Neural progenitor cell (in vitro differentiated cells): ENCODE measurements at regions not wholly inside any gene's neighbourhood (a gene's known extent, or its start where the extent isn't known, plus 50 kb on each side); places are given as distances from the start of the nearest gene placed in this dataset.

Experiments used
- EZH2 ChIP-seq: fragments of 200-600 bp; sonication (generic); IDR thresholded peaks from 2 replicates; pipeline ENCODE4 v1.6.1; 2017; ENCODE audit warnings: antibody characterized with exemption, mild to moderate bottlenecking, moderate library complexity
- EZH2phosphoT487 ChIP-seq: fragments of 200-600 bp; sonication (generic); IDR thresholded peaks from 2 replicates; pipeline ENCODE4 v1.6.1; 2017; ENCODE audit warnings: antibody characterized with exemption
- TF ChIP-seq, protein P1 (sequence below): fragments of 200-600 bp; sonication (generic); IDR thresholded peaks from 2 replicates; pipeline ENCODE4 v1.5.1; 2017; ENCODE audit warnings: antibody characterized with exemption, mild to moderate bottlenecking

DNA sequence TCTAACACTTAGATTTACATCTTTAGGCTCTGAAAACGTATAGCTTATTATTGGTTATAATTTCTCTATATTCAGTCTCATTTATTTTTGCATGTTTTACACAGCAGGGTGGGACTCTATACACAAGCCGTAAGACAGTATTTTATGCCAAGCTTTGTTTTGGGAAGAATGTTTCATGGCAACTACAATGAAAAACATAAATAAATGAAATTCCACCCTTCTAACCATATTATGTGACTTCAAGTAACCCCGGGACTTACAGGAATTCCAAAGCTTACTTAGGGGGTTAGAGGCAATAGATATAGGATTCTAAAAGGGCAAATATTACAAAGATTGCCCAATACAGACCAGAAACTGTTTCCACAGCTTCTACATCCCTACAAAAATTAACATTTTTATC is 370.9 kb downstream of the PRR32 start:
- TF ChIP-seq, protein P1, sequence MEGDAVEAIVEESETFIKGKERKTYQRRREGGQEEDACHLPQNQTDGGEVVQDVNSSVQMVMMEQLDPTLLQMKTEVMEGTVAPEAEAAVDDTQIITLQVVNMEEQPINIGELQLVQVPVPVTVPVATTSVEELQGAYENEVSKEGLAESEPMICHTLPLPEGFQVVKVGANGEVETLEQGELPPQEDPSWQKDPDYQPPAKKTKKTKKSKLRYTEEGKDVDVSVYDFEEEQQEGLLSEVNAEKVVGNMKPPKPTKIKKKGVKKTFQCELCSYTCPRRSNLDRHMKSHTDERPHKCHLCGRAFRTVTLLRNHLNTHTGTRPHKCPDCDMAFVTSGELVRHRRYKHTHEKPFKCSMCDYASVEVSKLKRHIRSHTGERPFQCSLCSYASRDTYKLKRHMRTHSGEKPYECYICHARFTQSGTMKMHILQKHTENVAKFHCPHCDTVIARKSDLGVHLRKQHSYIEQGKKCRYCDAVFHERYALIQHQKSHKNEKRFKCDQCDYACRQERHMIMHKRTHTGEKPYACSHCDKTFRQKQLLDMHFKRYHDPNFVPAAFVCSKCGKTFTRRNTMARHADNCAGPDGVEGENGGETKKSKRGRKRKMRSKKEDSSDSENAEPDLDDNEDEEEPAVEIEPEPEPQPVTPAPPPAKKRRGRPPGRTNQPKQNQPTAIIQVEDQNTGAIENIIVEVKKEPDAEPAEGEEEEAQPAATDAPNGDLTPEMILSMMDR: no peak
- TF ChIP-seq EZH2phosphoT487: no peak
- no peak for TF ChIP-seq EZH2
